IMR-90 (cell line): ENCODE measurements at regions not wholly inside any gene's neighbourhood (a gene's known extent, or its start where the extent isn't known, plus 50 kb on each side); places are given as distances from the start of the nearest gene placed in this dataset.
A peak's percentile ranks its signal among the peaks of the same experiment; 100 is the strongest.

Experiments used
- ATAC-seq: fragments of 200-7000 bp; cut with Tn5 transposase; 2 replicates; pipeline ENCODE4 v1.9.1; 2020; ENCODE audit warnings: low read depth, mild to moderate bottlenecking, moderate library complexity
- BruUV-seq: library from RNA; stranded (reverse); fragments of 400-500 nt; replicated peaks from 2 replicates; lab custom pipeline; 2021; lab: Mats Ljungman, UMichigan
- CTCF ChIA-PET: fragments of 300-600 bp; formaldehyde crosslinking; extraction: SDS; loops from one replicate; lab custom pipeline; 2021; ENCODE audit warnings: antibody characterized with exemption; lab: Yijun Ruan, JAX
- POLR2A ChIA-PET: fragments of 300-600 bp; sonication (Branson Sonifier 250); formaldehyde crosslinking; loops from one replicate; lab custom pipeline; 2022; ENCODE audit warnings: antibody characterized with exemption; ENCODE audit not compliant: unreplicated experiment; lab: Charles Lee
- DNase-seq: peaks from one replicate; pipeline ENCODE4 v3.0.0; 2013
- H2AFZ ChIP-seq: replicated peaks from 2 replicates; pipeline ENCODE3; 2013; ENCODE audit warnings: low read length, mild to moderate bottlenecking; ENCODE audit not compliant: poor library complexity
- H2AK5ac ChIP-seq: 2 replicates; pipeline ENCODE4 v1.6.1; 2013; ENCODE audit warnings: low read depth, low read length, inconsistent platforms
- H2AK9ac ChIP-seq: replicated peaks from 2 replicates; pipeline ENCODE3; 2013; ENCODE audit warnings: mild to moderate bottlenecking, low read depth, low read length, moderate library complexity; ENCODE audit not compliant: poor library complexity
- H2BK120ac ChIP-seq: 2 replicates; pipeline ENCODE4 v1.6.1; 2013; ENCODE audit warnings: low read depth, low read length, inconsistent platforms
- H2BK15ac ChIP-seq: 3 replicates; pipeline ENCODE4 v1.6.1; 2013; ENCODE audit warnings: low read depth, low read length, inconsistent platforms
- H2BK20ac ChIP-seq: 2 replicates; pipeline ENCODE4 v1.6.1; 2013; ENCODE audit warnings: low read depth, mild to moderate bottlenecking, inconsistent platforms, low read length, moderate library complexity
- H2BK5ac ChIP-seq: 2 replicates; pipeline ENCODE4 v1.6.1; 2013; ENCODE audit warnings: mild to moderate bottlenecking, low read depth, low read length, inconsistent platforms; ENCODE audit not compliant: poor library complexity, severe bottlenecking
- H3K14ac ChIP-seq: replicated peaks from 2 replicates; pipeline ENCODE4 v1.6.1; 2013; ENCODE audit warnings: low read depth, low read length, inconsistent platforms
- H3K18ac ChIP-seq: 2 replicates; pipeline ENCODE4 v1.6.1; 2013; ENCODE audit warnings: low read depth, low read length, control low read depth
- H3K23ac ChIP-seq: 2 replicates; pipeline ENCODE4 v1.6.1; 2013; ENCODE audit warnings: low read depth, low read length, inconsistent platforms
- H3K27ac ChIP-seq: 2 replicates; pipeline ENCODE4 v1.5.1; 2013; ENCODE audit warnings: mild to moderate bottlenecking, control low read depth, low read length; ENCODE audit not compliant: insufficient read depth
- H3K27me3 ChIP-seq: 2 replicates; pipeline ENCODE4 v1.6.1; 2013; ENCODE audit warnings: low read length; ENCODE audit not compliant: control insufficient read depth, insufficient read depth
- H3K36me3 ChIP-seq: 2 replicates; pipeline ENCODE4 v1.6.1; 2013; ENCODE audit warnings: low read length, mixed read lengths; ENCODE audit not compliant: control insufficient read depth, insufficient read depth
- H3K4ac ChIP-seq: 2 replicates; pipeline ENCODE4 v1.6.1; 2013; ENCODE audit warnings: low read depth, low read length, inconsistent platforms
- H3K4me1 ChIP-seq: 2 replicates; pipeline ENCODE4 v1.6.1; 2013; ENCODE audit warnings: low read length, mixed read lengths; ENCODE audit not compliant: control insufficient read depth, insufficient read depth
- H3K4me2 ChIP-seq: 2 replicates; pipeline ENCODE4 v1.6.1; 2013; ENCODE audit warnings: low read depth, mild to moderate bottlenecking, control low read depth, low read length, moderate library complexity
- H3K4me3 ChIP-seq: 2 replicates; pipeline ENCODE4 v1.5.1; 2013; ENCODE audit warnings: low read depth, mild to moderate bottlenecking, control low read depth, low read length, moderate library complexity; ENCODE audit not compliant: insufficient read depth
- H3K56ac ChIP-seq: 2 replicates; pipeline ENCODE4 v1.6.1; 2013; ENCODE audit warnings: low read length, inconsistent platforms; ENCODE audit not compliant: insufficient read depth; ENCODE audit errors: extremely low read depth
- H3K79me1 ChIP-seq, 2 experiments: 2 replicates each; pipeline ENCODE4 v1.6.1; 2013; ENCODE audit warnings: low read length in 2 of 2, inconsistent platforms in 1 of 2, low read depth in 1 of 2
- H3K9ac ChIP-seq: 2 replicates; pipeline ENCODE4 v1.6.1; 2013; ENCODE audit warnings: low read depth, low read length, control low read depth
- H3K9me1 ChIP-seq: 2 replicates; pipeline ENCODE4 v1.6.1; 2013; ENCODE audit warnings: low read length, inconsistent platforms; ENCODE audit not compliant: insufficient read depth
- H3K9me3 ChIP-seq: 2 replicates; pipeline ENCODE4 v1.6.1; 2013; ENCODE audit warnings: low read length; ENCODE audit not compliant: control insufficient read depth, insufficient read depth
- H4K20me1 ChIP-seq: 2 replicates; pipeline ENCODE4 v1.6.1; 2013; ENCODE audit warnings: low read length, inconsistent platforms; ENCODE audit not compliant: insufficient read depth
- H4K5ac ChIP-seq: 2 replicates; pipeline ENCODE4 v1.6.1; 2013; ENCODE audit warnings: mild to moderate bottlenecking, low read depth, low read length, control low read depth
- H4K8ac ChIP-seq, 2 experiments: 2 replicates each; pipeline ENCODE4 v1.6.1; 2013; ENCODE audit warnings: low read depth in 2 of 2, low read length in 2 of 2, control low read depth in 1 of 2, inconsistent platforms in 1 of 2
- H4K91ac ChIP-seq: 2 replicates; pipeline ENCODE4 v1.6.1; 2013; ENCODE audit warnings: low read depth, low read length, inconsistent platforms; ENCODE audit not compliant: insufficient read depth
- FOS ChIP-seq: fragments of 150-350 bp; IDR thresholded peaks from 2 replicates; pipeline ENCODE4 v1.6.1; 2016; ENCODE audit warnings: low read depth, low read length
- MAZ ChIP-seq: IDR thresholded peaks from 2 replicates; pipeline ENCODE4 v1.6.1; 2012; ENCODE audit warnings: low read depth, mild to moderate bottlenecking, low read length, improper control_type of control experiment, moderate library complexity, borderline replicate concordance
- MXI1 ChIP-seq: IDR thresholded peaks from 2 replicates; pipeline ENCODE4 v1.6.1; 2012; ENCODE audit warnings: low read depth, mild to moderate bottlenecking, low read length, moderate library complexity, borderline replicate concordance
- NFE2L2 ChIP-seq: fragments of 150-350 bp; IDR thresholded peaks from 2 replicates; pipeline ENCODE4 v1.6.1; 2016; ENCODE audit warnings: low read depth, mild to moderate bottlenecking, low read length
- RFX5 ChIP-seq: IDR thresholded peaks from 2 replicates; pipeline ENCODE4 v1.8.0; 2012; ENCODE audit warnings: low read depth, mild to moderate bottlenecking, low read length, moderate library complexity
- dilution Hi-C: fragments of 300-500 bp; cut with HindIII; formaldehyde crosslinking; loops from one replicate; pipeline ENCODE4 v1.14.3; 2018; ENCODE audit warnings: low sequenced_read_pairs; ENCODE audit not compliant: unreplicated experiment
- in situ Hi-C: fragments of 300-500 bp; cut with MboI; formaldehyde crosslinking; loops from 3 replicates; pipeline ENCODE4 v1.14.3; 2019; ENCODE audit warnings: low sequenced_read_pairs, inconsistent platforms, mixed read lengths
- intact Hi-C: fragments of 100-400 bp; cut with micrococcal nuclease; formaldehyde crosslinking; loops from 2 replicates; pipeline ENCODE4 v1.10.0; 2022

DNA sequence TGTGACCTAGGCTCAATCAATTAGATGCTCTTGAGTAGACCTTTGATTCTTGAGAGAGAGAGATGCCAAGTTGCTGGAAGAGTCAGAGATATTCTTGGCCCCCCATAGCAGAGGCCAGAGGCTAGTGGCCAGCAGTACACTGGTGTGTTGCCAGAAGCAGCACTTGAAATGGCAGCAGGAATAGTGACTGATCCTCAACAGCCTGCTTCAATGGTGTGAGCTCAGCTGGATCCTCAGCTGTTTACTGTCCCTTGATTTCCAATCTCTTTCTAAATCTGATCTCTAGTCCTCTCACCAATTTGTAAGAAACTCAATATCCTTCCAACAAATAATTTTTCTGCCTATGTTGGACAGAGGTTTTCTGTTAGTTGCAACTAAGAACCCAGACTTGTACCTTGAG lies 170.3 kb upstream of the CCDC54 start:
- 0 out of 4 replicates have a peak overlapping the region, but pooled peaks of 1 of the 2 experiments have one; percentile 32 for H4K8ac ChIP-seq
- H2BK15ac ChIP-seq: peak overlapping the region; percentile 69; the same call in 2 of the 3 replicates
- no TSS peak for BruUV-seq

More for the DNA sequence above, 170.3 kb upstream of the CCDC54 start:
- peak overlapping the region; percentile 60 for H2AK5ac ChIP-seq
- peaks cover 18% of the 10 kb centered on the region for H3K4me1 ChIP-seq
- peaks cover 8% of the 10 kb centered on the region for H3K9me1 ChIP-seq
- peak overlapping the region; percentile 34 for H3K14ac ChIP-seq
- dilution Hi-C loops: no loop called here
- intact Hi-C loops: loop anchor here (1.0 kb wide), 1 partner anchor 28 kb away; no protein-coding TSS in a partner anchor
- no peak overlapping the region for H2AFZ ChIP-seq
- ChIA-PET CTCF (interaction anchor here (1.2 kb wide), 1 partner anchor 15 kb away, joined by 3 read pairs; no protein-coding TSS in a partner anchor), POLR2A (no interaction called here)
- H2BK20ac ChIP-seq: peak overlapping the region; percentile 45
- no peaks in the 10 kb centered on the region for H3K27me3 ChIP-seq
- H3K18ac ChIP-seq: peak overlapping the region; percentile 83; the same call in 1 of the 2 replicates
- H3K9ac ChIP-seq: no peak overlapping the region
- H3K4ac ChIP-seq: peak overlapping the region; percentile 73
- ATAC-seq: no peak
- no peak overlapping the region for H3K56ac ChIP-seq
- H2BK120ac ChIP-seq: peak overlapping the region; percentile 47
- no peaks in the 10 kb centered on the region for H3K36me3 ChIP-seq
- in situ Hi-C loops: no loop called here
- no peak overlapping the region for H2BK5ac ChIP-seq
- H3K4me3 ChIP-seq: no peak overlapping the region
- H2AK9ac ChIP-seq: no peak overlapping the region
- H3K4me2 ChIP-seq: no peak overlapping the region
- DNase-seq: no peak
- no peaks in the 10 kb centered on the region for H3K9me3 ChIP-seq
- peak overlapping the region; percentile 45; the same call in 1 of the 2 replicates for H4K91ac ChIP-seq
- H4K20me1 ChIP-seq: no peaks in the 10 kb centered on the region
- TF ChIP-seq NFE2L2: no peak
- no peak for TF ChIP-seq MXI1
- no peak for TF ChIP-seq MAZ
- TF ChIP-seq RFX5: no peak
- no peak for TF ChIP-seq FOS
- H4K5ac ChIP-seq: peak overlapping the region; percentile 53; the same call in 1 of the 2 replicates
- peak overlapping the region; percentile 53; the same call in 1 of the 2 replicates for H3K23ac ChIP-seq
- 0 out of 4 replicates have a peak, but pooled peaks cover 0 to 3% of the 10 kb centered on the region in 2 experiments for H3K79me1 ChIP-seq
- no peak overlapping the region for H3K27ac ChIP-seq
